ENCODE measurements at regions not wholly inside any gene's neighbourhood (a gene's known extent, or its start where the extent isn't known, plus 50 kb on each side); places are given as distances from the start of the nearest gene placed in this dataset.
A peak's percentile ranks its signal among the peaks of the same experiment; 100 is the strongest.

DNA sequence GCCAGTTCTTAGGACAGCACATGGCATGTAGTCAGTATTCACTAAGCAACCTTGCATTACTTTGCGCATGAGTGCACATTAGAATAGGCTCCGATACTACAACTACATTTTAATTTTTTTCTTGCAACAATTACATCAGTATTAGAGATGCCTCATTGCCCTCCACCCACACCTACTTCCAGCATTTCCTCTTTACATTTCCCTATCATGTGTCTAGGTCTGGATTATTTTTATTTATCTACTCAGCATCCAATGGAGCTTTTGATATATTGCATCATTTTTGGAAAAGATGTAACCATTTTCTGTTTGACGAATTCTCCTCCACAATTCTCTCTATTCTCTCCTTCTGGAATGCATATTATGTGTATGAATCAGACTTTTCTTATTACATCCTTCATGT lies 258.2 kb upstream of the GLI3 start:
- no peaks in the 10 kb centered on the region for H3K36me3 Mint-ChIP-seq (ENCODE audit: low read depth)
- no peak overlapping the region for H3K4me3 Mint-ChIP-seq
- peaks cover 2% of the 10 kb centered on the region for H3K9me3 Mint-ChIP-seq
- no peak for DNase-seq
- CTCF ChIA-PET = no interaction called here
- H3K4me1 Mint-ChIP-seq (ENCODE audit: low read depth) = peaks cover 3% of the 10 kb centered on the region
- H3K27me3 Mint-ChIP-seq (ENCODE audit: low read depth) = peaks cover 29% of the 10 kb centered on the region
- no peak overlapping the region for H3K27ac Mint-ChIP-seq
- intact Hi-C loops (cut with micrococcal nuclease) = no loop called here

DNA sequence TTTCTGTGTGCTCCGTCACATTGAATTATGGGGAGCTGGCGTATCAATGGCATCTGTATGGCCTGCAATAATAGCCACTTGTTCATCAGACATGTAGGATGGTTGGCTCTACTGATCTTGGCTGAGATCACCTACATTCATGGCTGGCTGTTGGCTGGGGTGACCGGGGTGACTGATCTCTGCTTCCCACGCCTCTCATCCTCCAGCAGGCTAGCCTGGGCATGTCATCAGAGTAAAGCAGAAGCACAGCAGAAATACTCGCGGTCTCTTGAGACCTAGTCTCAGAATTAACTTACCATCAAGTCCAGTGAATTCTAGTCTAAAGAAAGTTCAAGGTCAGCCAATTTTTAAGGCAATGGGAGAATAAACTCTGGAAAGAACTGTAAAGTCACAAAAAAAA lies 257.7 kb upstream of the GLI3 start:
- Mint-ChIP-seq H3K4me3 (no peak overlapping the region), H3K36me3 (ENCODE audit: low read depth) (no peaks in the 10 kb centered on the region), H3K4me1 (ENCODE audit: low read depth) (peaks cover 3% of the 10 kb centered on the region), H3K9me3 (peaks cover 1% of the 10 kb centered on the region), H3K27me3 (ENCODE audit: low read depth) (peaks cover 29% of the 10 kb centered on the region), H3K27ac (no peak overlapping the region)
- no peak for DNase-seq
- CTCF ChIA-PET = no interaction called here
- intact Hi-C loops (cut with micrococcal nuclease) = no loop called here

DNA sequence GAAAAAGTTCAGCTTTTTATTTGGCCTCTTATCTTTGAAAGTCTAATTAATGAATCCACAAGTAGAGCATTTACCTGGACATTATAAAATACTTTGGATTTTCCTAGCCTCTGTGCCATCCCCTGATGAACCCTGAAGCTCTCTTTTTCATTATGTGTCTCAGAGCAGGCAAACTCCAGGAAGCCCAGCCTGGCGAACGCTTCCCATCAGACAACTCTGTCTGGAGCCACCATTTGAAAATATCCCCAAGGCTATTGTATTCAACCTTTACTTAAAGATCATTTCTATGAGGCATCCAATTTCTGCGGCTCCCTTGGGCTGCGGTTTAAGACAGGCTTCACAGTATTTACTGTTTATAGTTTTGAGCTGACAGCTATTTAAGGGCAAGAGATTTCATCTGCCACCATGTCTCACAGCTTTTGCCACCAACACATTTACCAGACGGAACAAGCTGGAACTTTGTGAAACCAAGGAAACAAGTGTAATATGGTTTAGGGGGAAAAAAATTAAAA lies 257.2 kb upstream of the GLI3 start:
- no peak overlapping the region for H3K4me3 Mint-ChIP-seq

DNA sequence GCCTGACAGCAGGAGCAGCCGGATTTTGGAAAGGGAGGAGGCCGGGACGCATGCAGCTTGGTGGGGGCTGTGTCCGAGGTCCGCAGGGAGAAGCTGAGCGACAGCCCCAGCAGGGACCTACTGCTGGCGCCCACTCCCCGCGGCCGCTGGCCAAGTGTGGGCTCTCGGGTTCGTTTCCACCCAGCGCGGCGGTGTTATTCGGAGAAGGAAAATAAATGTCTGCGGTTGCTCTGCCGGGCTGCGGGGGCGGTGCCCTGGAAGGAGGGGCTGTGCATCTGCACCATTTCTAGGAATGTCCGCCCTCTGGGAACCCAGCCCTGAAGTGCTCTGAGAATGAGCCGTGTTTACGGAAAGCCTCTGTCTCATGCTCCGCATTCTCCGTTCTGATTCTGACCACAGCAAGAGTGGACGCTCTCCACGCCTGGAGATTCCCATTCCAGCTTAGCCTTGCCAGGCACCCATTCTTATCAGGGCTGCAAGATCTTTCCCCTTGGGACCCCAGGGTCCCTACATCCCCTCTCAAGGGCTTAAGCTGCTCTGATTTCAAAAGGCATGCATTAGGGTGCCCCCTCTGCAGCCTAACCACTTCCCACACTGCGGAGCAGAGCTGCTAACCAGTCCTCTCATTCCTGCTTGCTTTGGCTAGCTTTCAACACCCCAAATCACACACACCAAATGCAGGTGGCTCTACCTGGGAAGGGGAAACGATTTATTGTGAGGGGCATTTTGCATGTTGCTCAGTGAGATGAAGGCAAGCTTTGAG lies 256.6 kb upstream of the GLI3 start:
- DNase-seq = peak; percentile 11
- H3K4me1 Mint-ChIP-seq (ENCODE audit: low read depth) = peaks cover 3% of the 10 kb centered on the region
- CTCF ChIA-PET = no interaction called here
- intact Hi-C loops (cut with micrococcal nuclease) = no loop called here
- H3K9me3 Mint-ChIP-seq = no peaks in the 10 kb centered on the region
- no peak overlapping the region for H3K4me3 Mint-ChIP-seq
- H3K27me3 Mint-ChIP-seq (ENCODE audit: low read depth) = peaks cover 29% of the 10 kb centered on the region
- H3K36me3 Mint-ChIP-seq (ENCODE audit: low read depth) = no peaks in the 10 kb centered on the region
- H3K27ac Mint-ChIP-seq = no peak overlapping the region

More for the DNA sequence above, 257.2 kb upstream of the GLI3 start:
- CTCF ChIA-PET = no interaction called here
- Mint-ChIP-seq H3K27ac (no peak overlapping the region), H3K36me3 (ENCODE audit: low read depth) (no peaks in the 10 kb centered on the region), H3K27me3 (ENCODE audit: low read depth) (peaks cover 29% of the 10 kb centered on the region), H3K4me1 (ENCODE audit: low read depth) (peaks cover 3% of the 10 kb centered on the region), H3K9me3 (no peaks in the 10 kb centered on the region)
- DNase-seq = no peak
- intact Hi-C loops (cut with micrococcal nuclease) = no loop called here

DNA sequence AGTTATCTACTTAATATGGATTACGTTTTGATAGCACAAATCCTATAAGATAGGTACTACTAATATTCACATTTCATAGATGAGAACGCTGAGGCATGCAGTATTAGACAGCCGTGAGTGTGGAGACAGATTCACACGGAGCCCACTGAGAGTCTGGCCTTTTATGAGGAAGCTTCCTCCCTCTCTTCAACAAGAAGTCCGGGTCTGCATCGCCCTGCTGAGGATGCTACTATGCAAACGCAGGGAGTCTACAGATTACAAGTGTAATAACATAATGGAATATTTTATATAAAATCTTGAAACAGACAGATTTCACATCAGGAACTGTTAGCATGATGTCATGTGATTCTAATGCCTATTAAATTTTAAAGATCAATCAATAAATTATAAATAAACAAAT lies 255.9 kb upstream of the GLI3 start:
- no peak for DNase-seq
- H3K9me3 Mint-ChIP-seq = no peaks in the 10 kb centered on the region
- no peaks in the 10 kb centered on the region for H3K36me3 Mint-ChIP-seq (ENCODE audit: low read depth)
- intact Hi-C loops (cut with micrococcal nuclease) = no loop called here
- CTCF ChIA-PET = no interaction called here
- H3K27ac Mint-ChIP-seq = no peak overlapping the region
- H3K4me1 Mint-ChIP-seq (ENCODE audit: low read depth) = peaks cover 3% of the 10 kb centered on the region
- H3K27me3 Mint-ChIP-seq (ENCODE audit: low read depth) = peaks cover 29% of the 10 kb centered on the region
- H3K4me3 Mint-ChIP-seq = no peak overlapping the region

DNA sequence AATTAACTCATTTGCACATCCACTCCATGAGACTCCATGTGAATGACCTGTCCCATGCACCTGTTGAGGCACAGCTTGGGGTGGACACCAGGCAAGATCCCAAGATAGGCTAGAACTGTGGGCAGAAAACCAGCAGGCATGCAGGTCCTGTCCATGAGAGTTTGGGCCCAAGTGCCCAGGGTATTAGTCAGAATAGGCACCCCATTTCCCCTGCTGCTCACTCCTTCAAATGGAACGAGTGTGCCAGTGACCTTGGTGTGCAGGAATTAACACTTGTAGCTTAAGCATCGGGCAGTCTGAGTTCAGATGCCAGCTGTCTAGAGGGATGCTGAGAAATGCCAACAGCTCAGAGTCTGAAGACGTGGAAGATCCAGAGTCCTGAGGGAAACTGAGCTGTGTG lies 254.1 kb upstream of the GLI3 start:
- Mint-ChIP-seq H3K4me1 (ENCODE audit: low read depth) (peaks cover 3% of the 10 kb centered on the region), H3K27ac (no peak overlapping the region), H3K9me3 (no peaks in the 10 kb centered on the region), H3K4me3 (no peak overlapping the region), H3K36me3 (ENCODE audit: low read depth) (no peaks in the 10 kb centered on the region), H3K27me3 (ENCODE audit: low read depth) (peaks cover 26% of the 10 kb centered on the region)
- DNase-seq = no peak
- CTCF ChIA-PET = interaction anchor here (0.7 to 1.1 kb wide), 2 partner anchors 548 to 550 kb away, joined by 3 read pairs; no protein-coding TSS in a partner anchor
- intact Hi-C loops (cut with micrococcal nuclease) = no loop called here

DNA sequence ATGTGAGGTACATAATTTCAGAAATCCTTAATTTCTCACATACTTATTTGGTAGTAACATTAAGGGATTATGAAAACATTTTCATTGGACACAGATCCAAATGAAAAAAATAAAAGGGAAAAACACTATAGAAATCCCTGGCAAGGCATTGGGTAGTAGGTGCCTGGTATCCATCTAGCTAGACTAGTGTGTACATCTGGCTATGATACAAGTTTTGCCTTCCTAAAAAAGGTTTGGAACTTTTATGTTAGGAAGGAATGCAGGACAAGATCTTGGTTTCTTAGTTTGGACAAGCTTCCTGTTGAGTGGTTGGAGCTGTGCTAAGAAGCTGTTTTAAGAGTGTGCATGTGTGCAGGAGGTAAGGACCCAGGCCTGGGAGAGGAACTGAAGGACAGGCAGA lies 252.3 kb upstream of the GLI3 start:
- no peak for DNase-seq
- Mint-ChIP-seq H3K9me3 (no peaks in the 10 kb centered on the region), H3K36me3 (ENCODE audit: low read depth) (no peaks in the 10 kb centered on the region), H3K27me3 (ENCODE audit: low read depth) (peaks cover 15% of the 10 kb centered on the region), H3K4me3 (no peak overlapping the region), H3K4me1 (ENCODE audit: low read depth) (peaks cover 3% of the 10 kb centered on the region), H3K27ac (no peak overlapping the region)
- intact Hi-C loops (cut with micrococcal nuclease) = no loop called here
- CTCF ChIA-PET = no interaction called here

DNA sequence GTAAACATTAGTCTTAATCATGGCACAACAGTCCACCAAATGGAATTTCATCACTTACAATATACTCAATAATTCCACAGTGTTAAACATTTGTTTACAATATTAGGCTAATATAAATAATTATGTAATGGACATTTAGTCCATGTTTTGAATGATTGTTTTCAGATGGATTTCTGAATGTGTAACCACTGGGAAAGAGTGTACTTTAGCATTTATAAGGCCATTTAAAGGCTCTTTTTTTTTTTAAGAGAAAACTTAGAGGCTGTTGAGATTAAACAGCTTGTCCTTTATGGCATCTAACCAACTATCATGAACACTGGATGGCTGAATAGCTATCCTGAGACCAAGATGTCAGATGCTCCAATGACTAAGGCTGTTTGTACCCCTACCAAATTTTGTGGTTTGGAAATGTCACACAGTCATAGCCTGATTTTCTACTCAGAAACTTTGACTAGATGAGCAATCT lies 248.3 kb upstream of the GLI3 start:
- Mint-ChIP-seq H3K27ac (no peak overlapping the region), H3K4me3 (no peak overlapping the region), H3K4me1 (ENCODE audit: low read depth) (no peaks in the 10 kb centered on the region), H3K27me3 (ENCODE audit: low read depth) (peaks cover 2% of the 10 kb centered on the region), H3K36me3 (ENCODE audit: low read depth) (no peaks in the 10 kb centered on the region), H3K9me3 (no peaks in the 10 kb centered on the region)
- no peak for DNase-seq
- CTCF ChIA-PET = interaction anchor here (0.6 kb wide), 1 partner anchor 260 kb away, joined by 3 read pairs; no protein-coding TSS in a partner anchor
- intact Hi-C loops (cut with micrococcal nuclease) = no loop called here

DNA sequence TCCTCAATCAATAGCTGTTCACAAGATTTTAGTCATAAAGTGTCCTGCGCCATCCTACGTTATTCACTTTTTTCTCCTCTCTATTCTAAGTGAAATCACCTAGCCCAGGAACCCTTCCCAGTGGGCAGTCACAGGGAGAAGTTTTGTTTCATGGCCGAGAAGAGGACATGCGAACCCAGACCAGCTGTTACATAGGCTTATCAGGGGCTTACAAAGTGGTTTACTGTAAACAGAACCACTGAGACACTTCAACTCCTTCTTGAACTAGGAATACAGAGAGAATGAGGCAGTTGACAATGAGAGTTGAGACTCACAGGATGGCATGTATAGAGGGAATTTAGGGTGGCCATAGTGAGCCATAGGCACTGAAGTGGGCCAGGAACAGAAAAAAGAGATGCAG lies 246.9 kb upstream of the GLI3 start:
- CTCF ChIA-PET = no interaction called here
- Mint-ChIP-seq H3K27me3 (ENCODE audit: low read depth) (peaks cover 2% of the 10 kb centered on the region), H3K4me1 (ENCODE audit: low read depth) (no peaks in the 10 kb centered on the region), H3K9me3 (no peaks in the 10 kb centered on the region), H3K36me3 (ENCODE audit: low read depth) (no peaks in the 10 kb centered on the region), H3K4me3 (no peak overlapping the region), H3K27ac (no peak overlapping the region)
- DNase-seq = no peak
- intact Hi-C loops (cut with micrococcal nuclease) = no loop called here

DNA sequence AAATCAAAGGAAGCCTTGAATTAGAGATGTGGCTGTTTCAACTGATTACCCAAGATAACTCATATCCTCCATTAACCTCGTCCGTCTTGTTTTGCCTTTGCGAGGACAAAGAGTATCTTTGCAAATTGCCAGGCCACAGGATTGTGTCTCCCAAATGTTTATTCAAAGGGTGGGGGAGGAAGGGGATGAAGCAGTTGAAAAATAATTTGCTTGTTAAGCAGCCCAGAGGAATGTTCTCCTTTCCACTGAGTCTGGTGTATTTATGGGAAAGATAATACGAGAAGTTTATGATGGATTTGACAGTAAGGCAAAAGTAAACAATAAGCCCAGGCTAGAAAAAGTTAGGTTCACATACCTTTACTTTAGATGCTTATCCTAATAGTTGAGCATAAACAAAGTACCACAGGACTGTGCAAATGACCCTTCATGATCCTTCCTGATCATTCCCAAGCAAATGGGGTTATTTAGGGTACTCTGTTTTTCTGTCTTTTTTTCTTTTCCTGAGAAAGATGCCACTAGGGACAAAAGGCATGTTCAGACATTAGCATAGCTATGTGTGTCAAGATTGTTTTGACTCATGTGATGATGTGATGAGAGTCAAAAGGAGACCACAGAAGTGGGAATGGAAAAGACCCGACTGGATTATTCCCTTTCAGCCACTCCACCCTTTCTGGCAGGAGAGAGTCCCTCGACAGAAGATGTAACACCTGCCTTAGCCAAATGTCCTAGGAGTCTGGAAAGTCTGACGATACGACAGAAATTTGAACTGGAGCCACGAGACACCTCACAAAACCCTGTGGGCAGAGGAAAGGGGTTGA lies 243.0 kb upstream of the GLI3 start:
- Mint-ChIP-seq H3K27me3 (ENCODE audit: low read depth) (peaks cover 2% of the 10 kb centered on the region), H3K27ac (no peak overlapping the region), H3K36me3 (ENCODE audit: low read depth) (no peaks in the 10 kb centered on the region), H3K9me3 (no peaks in the 10 kb centered on the region), H3K4me1 (ENCODE audit: low read depth) (no peaks in the 10 kb centered on the region), H3K4me3 (no peak overlapping the region)
- no peak for DNase-seq
- intact Hi-C loops (cut with micrococcal nuclease) = no loop called here
- CTCF ChIA-PET = no interaction called here

DNA sequence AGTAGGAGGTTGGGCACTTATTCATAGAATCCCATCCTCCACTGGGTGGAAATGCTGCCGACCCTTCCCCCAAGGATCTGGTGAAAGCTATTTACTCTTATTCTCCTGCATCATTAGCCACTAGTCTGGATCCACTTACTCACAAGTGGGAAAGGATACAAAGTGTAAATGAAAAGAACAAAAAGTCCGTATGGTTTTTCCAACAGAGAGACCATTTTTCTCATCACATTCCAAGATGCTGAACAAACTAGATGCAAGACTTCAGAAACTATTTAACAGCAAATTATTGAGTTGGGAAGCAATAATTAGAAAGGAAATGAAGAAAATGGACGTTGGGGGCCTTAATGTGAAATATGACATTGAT lies 242.4 kb upstream of the GLI3 start:
- CTCF ChIA-PET = no interaction called here
- H3K9me3 Mint-ChIP-seq = no peaks in the 10 kb centered on the region

DNA sequence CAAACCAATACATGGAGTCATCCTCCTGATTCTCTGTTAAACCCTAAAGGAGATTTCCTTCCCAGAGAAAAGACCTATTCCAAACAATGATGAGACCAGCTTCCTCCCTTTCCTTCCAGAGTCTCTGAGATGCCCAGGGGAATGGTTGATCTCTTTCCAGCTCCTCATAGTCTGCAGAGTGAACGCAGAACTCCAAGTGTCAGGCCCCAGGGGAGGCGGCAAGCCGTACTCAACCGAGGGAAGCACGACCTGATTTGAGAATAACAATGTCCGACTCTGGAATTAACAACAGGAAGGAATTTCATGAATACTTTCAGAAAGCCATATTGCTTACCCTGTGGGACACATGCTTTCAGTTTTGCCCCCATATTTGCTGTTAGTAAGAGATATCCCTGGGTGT lies 241.7 kb upstream of the GLI3 start:
- CTCF ChIA-PET = no interaction called here
- Mint-ChIP-seq H3K36me3 (ENCODE audit: low read depth) (no peaks in the 10 kb centered on the region), H3K27ac (no peak overlapping the region), H3K9me3 (no peaks in the 10 kb centered on the region), H3K27me3 (ENCODE audit: low read depth) (peaks cover 2% of the 10 kb centered on the region), H3K4me3 (no peak overlapping the region), H3K4me1 (ENCODE audit: low read depth) (no peaks in the 10 kb centered on the region)
- intact Hi-C loops (cut with micrococcal nuclease) = no loop called here
- DNase-seq = no peak

More for the DNA sequence above, 242.4 kb upstream of the GLI3 start:
- intact Hi-C loops (cut with micrococcal nuclease) = no loop called here
- no peak for DNase-seq
- no peak overlapping the region for H3K4me3 Mint-ChIP-seq
- no peak overlapping the region for H3K27ac Mint-ChIP-seq
- no peaks in the 10 kb centered on the region for H3K36me3 Mint-ChIP-seq (ENCODE audit: low read depth)
- H3K4me1 Mint-ChIP-seq (ENCODE audit: low read depth) = no peaks in the 10 kb centered on the region
- H3K27me3 Mint-ChIP-seq (ENCODE audit: low read depth) = peaks cover 2% of the 10 kb centered on the region

DNA sequence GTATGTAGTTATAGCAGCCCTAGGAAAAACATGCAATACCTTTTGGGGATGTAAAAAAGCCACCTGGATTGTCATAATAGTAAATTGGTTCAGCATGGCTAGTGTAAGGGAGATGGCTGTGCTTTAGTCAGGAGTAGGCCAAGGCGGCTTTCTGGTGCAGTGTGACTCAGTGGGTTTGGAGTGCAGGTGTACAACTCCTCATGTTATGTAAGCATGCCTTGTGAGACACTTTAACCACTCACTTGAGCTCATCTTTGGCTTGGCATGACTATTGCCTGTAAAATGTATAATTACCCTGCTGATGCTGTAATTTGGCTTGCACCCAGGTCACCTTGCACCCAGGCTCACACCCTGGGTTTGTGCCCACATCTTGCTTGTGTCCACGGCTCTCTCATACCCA lies 239.2 kb upstream of the GLI3 start:
- H3K4me1 Mint-ChIP-seq (ENCODE audit: low read depth) = no peaks in the 10 kb centered on the region
- DNase-seq = no peak
- CTCF ChIA-PET = no interaction called here
- no peak overlapping the region for H3K4me3 Mint-ChIP-seq
- no peaks in the 10 kb centered on the region for H3K36me3 Mint-ChIP-seq (ENCODE audit: low read depth)
- H3K27me3 Mint-ChIP-seq (ENCODE audit: low read depth) = no peaks in the 10 kb centered on the region
- intact Hi-C loops (cut with micrococcal nuclease) = no loop called here
- no peaks in the 10 kb centered on the region for H3K9me3 Mint-ChIP-seq
- H3K27ac Mint-ChIP-seq = no peak overlapping the region
